ENCODE measurements at regions not wholly inside any gene's neighbourhood (a gene's known extent, or its start where the extent isn't known, plus 50 kb on each side); places are given as distances from the start of the nearest gene placed in this dataset.

- H3K4me3 ChIP-seq (ENCODE audit: low read depth, low read length): no peak overlapping the region
- no peak for DNase-seq (ENCODE audit: low read depth)
- TF ChIP-seq, protein P1, sequence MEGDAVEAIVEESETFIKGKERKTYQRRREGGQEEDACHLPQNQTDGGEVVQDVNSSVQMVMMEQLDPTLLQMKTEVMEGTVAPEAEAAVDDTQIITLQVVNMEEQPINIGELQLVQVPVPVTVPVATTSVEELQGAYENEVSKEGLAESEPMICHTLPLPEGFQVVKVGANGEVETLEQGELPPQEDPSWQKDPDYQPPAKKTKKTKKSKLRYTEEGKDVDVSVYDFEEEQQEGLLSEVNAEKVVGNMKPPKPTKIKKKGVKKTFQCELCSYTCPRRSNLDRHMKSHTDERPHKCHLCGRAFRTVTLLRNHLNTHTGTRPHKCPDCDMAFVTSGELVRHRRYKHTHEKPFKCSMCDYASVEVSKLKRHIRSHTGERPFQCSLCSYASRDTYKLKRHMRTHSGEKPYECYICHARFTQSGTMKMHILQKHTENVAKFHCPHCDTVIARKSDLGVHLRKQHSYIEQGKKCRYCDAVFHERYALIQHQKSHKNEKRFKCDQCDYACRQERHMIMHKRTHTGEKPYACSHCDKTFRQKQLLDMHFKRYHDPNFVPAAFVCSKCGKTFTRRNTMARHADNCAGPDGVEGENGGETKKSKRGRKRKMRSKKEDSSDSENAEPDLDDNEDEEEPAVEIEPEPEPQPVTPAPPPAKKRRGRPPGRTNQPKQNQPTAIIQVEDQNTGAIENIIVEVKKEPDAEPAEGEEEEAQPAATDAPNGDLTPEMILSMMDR (conservative IDR thresholded peaks at IDR 0.05; ENCODE audit: low read depth, low read length): no peak
Measured at GRCh38 chr12:92625639-92626310, 77.0 kb upstream of the PLEKHG7 start.

DNA sequence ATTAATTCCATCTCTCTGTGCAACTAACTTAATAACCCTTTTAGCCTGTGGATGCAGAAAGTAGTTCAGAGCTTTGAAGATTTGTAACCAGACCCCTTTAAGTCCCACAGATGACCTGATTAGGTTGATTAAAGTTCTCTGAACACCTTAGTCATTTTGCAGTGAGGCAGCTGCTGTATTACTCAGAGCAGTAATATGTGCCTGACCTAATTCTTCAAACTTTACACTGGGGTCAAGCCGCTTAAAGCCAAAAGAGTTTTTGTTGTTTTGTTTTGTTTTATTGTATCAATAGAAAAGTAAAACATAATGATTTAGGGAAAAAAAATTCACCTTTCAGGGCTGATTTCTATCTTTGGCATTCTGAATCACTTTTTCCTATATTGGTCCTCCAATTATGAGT, 78.6 kb upstream of the PLEKHG7 start:
- TF ChIP-seq, protein P1 (conservative IDR thresholded peaks at IDR 0.05; ENCODE audit: low read depth, low read length): no peak

GRCh38 chr12:92623386-92623785, 79.4 kb upstream of the PLEKHG7 start:
- no peak overlapping the region for H3K4me3 ChIP-seq (ENCODE audit: low read depth, low read length)
- peak; percentile 23 for DNase-seq (ENCODE audit: low read depth)
- TF ChIP-seq, protein P1 (conservative IDR thresholded peaks at IDR 0.05; ENCODE audit: low read depth, low read length): no peak

More for the DNA sequence above, 78.6 kb upstream of the PLEKHG7 start:
- DNase-seq (ENCODE audit: low read depth): peak; percentile 76
- no peak overlapping the region for H3K4me3 ChIP-seq (ENCODE audit: low read depth, low read length)

DNA sequence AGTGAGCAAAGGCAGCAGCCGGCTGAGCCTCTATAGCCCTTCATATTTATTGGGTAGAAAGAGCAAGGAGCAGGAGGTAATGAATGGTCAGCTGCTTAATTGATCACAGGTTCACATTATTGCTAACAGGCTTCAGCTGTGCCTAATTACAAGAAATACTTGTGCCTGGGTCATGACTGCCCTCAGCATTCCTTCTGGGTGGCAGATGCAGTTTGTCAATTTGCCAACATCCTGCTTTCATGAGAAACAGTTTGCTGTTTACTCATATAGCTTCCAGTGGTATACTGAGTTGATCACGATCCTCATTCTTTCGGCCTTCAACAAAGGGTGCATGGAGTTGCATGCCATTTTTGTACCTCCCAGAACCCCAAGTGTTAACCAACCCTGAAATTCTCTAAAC, 81.0 kb upstream of the PLEKHG7 start:
- TF ChIP-seq, protein P1 (conservative IDR thresholded peaks at IDR 0.05; ENCODE audit: low read depth, low read length): no peak
- DNase-seq (ENCODE audit: low read depth): no peak
- no peak overlapping the region for H3K4me3 ChIP-seq (ENCODE audit: low read depth, low read length)

DNA sequence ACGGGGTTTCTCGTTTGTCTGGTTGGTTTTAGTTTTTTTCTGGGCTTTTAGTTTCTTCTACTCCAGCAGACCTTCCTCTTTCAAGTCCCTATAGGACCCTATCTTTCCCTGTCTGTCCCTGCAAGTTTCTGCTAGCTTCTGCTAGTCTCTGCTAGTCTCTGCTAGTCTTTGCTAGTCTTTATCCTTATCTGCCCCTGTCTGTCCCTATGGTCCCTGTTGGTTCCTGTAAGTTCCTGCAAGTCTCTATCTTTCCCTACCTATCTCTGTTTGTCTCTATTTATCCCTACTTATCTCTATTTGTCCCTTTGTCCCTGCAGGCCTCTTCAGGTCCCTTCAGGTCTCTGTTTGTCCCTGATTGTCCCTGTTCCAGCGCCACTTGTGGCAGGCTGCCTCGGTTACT, 81.5 kb upstream of the PLEKHG7 start:
- DNase-seq (ENCODE audit: low read depth): no peak
- TF ChIP-seq, protein P1 (conservative IDR thresholded peaks at IDR 0.05; ENCODE audit: low read depth, low read length): no peak
- H3K4me3 ChIP-seq (ENCODE audit: low read depth, low read length): no peak overlapping the region

DNA sequence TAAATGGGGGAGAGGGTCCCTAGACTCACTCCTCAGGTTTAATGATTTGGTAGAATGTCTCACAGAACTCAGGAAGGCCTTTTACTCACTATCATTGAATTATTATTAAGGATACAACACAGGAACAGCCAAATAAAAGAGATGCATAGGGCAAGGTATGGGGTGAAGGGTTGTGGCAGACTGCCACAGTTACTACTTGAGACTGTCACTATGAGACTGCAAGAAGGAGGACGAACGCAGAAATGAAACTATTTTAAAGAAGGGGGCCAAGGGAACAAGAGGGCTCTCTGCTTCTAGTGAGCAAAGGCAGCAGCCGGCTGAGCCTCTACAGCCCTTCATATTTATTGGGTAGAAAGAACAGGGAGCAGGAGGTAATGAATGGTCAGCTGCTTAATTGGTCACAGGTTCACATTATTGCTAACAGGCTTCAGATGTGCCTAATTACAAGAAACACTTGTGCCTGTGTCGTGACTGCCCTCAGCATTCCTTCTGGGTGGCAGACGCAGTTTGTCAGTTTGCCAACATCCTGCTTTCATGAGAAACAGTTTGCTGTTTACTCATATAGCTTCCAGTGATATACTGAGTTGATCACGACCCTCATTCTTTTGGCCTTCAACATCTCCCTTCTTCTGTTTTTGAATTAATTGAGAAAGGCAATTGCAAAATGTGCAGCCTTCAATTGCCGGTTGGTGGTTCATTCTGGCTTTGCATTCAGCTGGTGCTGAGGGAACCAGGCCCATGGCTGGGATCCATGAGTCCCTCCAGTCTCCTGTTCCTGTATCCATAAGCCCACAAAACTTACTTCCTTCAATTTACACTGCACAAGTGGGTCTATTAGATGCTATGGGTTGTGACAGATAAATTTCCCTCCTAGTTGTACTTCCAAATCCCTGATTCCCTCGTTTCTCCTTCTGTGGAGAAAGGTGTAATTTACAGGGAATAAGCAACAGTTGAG, 82.8 kb upstream of the PLEKHG7 start:
- H3K4me3 ChIP-seq (ENCODE audit: low read depth, low read length): no peak overlapping the region
- TF ChIP-seq, protein P1 (conservative IDR thresholded peaks at IDR 0.05; ENCODE audit: low read depth, low read length): no peak
- DNase-seq (ENCODE audit: low read depth): no peak
